GM18498 (cell line): ENCODE measurements at regions not wholly inside any gene's neighbourhood (a gene's known extent, or its start where the extent isn't known, plus 50 kb on each side); places are given as distances from the start of the nearest gene placed in this dataset.

Experiments used
- ATAC-seq: cut with Tn5 transposase; IDR thresholded peaks from one replicate; pipeline ENCODE4 v1.9.1; 2021; ENCODE audit warnings: mild to moderate bottlenecking, moderate library complexity; ENCODE audit not compliant: unreplicated experiment

DNA sequence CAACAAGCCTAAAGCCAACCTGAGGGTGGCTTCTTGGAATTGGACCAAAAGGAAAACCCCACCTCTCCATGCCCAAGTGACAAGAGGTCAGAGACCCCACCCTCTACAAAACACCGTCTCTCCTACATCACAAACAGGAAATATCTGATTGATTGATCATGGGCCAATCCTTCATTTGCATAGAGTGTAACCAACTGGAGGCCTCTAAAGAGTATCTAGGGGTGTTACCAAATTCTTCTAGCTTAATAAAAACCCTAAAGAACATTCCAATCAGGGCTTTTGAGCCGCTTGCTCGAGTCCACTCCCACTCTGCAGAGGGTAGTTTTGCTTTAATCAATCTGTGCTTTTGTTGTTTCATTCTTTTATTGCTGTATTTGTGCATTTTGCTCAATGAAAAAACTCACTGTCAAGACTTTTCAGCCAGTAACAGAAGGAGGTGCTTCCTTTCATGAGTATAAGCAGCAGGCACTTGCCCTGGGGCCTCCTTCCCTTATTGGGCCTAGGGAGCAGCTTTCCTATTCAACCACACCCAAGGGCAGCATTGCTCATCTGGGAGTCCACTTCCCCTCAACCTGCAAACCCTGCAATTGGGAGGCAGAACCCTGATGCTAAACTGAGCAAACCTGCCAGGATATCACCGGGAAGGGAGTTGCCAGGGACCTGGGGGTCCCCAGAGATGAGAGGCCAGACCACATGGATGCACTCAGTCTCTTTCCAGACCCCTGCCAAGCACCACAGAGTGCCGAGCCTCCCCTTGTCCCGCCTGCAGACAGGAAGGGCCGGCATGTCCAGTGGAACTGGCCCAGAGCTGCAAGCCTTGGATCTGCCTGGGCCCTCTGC lies 154.3 kb upstream of the VSTM2B start:
- ATAC-seq, result no peak

DNA sequence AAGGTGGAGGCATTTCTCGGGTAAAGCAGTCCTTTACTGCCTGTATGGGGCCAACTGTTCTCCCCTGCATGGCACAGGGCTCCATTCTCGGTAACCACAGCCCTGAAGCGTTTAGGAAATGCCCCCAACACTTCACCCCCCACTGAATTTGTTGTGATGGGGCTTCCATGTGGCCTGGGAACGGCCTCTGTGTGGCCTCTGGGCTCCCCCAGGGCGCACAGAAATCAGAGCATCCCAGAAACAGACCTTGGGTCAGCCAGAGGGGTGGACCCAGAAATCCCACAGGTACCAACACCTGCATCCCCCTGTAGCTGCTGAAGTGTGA lies 153.7 kb upstream of the VSTM2B start:
- no peak for ATAC-seq

DNA sequence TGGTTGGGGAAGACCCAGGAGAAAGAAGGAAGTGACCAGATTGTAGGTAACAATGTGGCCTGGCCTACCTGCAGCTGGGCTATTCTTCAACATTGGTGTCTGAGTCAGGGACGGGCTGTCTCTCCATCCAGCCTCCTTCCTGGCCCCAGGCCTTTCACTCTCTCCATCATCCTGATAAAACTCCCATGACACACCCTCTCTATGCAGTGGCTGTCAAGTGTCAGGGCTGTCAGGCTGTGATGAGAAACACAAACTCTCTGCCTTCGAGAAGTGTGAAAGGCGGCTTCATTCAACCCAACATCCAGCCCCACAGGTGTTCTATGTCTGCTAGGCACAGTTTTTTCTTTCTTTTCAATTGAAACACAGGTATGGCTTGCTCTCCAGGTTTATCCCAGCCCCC lies 153.3 kb upstream of the VSTM2B start:
- ATAC-seq, result no peak

DNA sequence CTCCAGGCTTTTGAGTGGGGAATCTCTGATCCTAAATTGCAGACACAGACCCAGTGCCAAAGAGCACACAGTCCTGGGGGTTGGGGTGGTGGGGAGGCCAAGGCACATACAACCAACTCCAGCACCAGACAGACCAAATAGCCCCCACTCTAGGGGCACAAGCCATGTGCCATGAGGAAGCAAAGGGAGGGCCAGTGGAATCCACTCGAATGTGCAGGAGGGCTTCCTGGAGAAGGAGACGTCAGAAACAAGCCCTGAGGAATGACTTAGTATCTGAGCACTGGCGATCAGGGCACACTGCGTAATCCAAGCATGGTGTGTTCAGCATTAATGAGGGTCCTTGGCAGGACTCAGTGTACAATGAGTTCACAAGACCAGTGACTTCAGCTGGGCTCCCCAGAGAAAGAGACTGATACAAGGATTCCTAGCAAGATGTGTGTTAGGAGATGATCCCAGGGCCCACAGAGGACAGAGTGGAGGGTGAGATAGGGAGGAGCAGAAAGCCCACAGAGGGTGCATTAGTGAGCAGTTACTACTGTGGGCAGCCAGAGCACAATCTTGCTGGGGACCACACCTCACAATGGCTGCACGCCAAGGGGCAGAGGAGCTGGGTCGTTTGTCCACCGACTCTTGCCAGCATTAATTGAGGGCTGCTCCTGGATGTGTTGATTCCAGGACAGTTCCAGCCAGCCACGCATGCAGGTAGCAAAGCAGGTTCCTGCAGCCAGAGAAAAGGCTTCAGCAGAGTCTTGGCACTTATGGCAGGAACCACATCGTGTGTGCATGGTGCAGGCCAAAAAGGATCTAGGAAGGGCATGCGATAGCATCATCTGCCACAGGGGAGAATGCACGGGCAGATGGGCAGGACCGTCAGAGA lies 152.6 kb upstream of the VSTM2B start:
- ATAC-seq, result no peak

DNA sequence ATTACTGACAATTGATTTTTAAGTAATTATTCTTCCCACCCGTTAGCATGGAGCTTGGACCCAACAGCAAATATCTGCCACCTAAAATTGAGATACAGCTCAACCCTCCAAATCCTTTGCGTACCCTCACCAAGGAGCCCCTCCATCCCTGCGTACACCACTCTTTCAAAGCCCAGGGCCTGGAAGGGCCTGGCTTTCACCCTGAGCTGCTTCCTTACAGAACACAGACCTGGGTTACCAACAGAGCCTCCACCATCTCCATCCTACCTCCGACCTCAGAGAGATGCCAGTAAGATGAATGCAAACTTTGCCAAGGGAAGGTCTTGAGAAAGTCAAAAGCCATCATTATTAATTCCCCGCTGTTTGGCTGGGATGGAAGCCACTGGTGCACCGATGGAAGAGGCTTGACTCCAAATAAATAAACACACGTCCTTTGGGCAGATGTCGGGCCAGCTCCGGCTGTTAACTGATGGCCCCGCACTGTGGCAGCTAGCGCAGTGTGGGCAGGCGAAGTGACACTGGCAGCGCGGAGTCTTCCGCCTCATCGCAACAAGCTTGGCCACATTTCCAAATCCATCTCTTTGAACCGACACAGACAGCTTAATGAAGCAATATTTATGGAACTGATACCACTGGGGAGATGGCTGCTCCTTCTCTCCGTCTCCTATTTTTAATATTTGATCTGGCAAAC lies 150.2 kb upstream of the VSTM2B start:
- ATAC-seq, result no peak

DNA sequence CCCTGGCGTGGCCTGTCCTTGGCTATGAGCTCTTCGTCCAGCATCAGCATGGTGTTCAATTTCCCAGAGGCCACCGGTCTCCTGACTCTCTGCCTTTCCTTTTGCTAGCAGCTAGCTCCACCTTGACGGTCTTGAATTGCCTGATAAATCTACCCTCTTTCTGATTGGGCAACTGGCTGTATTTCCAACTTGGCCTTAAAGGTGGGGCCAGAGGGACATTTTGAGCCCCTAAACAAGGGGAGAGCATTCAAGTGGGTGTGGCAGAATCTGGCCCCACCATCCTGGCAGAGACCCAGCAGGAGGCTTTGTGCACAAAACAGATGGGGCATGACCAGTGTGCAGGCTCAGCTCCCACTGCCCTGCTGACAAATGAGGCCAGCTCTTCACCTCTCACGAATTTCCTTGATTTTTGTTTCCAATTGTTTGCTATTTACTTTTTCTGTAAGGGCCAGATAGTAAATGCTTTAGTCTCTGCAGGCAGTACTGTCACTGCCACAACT lies 148.9 kb upstream of the VSTM2B start:
- ATAC-seq, result no peak

DNA sequence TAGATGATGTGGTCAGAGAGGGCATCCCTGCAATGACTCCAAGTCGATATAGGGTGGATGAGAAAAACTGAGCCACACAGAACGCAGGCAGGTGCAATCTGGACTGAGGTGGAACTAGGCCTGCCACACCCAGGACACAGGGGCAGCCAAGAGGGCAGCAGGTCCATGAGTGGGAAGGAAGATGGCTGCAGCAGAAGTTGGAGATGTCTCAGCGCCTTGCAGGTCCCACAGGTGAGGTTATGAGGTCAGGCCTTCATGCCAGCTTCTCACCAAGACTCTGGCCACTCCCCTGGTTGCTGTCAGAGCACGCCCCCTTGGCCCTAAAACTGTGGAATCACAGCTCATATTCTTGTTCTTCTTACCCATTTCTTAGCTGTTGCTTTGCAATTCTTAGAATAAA lies 147.7 kb upstream of the VSTM2B start:
- no peak for ATAC-seq

DNA sequence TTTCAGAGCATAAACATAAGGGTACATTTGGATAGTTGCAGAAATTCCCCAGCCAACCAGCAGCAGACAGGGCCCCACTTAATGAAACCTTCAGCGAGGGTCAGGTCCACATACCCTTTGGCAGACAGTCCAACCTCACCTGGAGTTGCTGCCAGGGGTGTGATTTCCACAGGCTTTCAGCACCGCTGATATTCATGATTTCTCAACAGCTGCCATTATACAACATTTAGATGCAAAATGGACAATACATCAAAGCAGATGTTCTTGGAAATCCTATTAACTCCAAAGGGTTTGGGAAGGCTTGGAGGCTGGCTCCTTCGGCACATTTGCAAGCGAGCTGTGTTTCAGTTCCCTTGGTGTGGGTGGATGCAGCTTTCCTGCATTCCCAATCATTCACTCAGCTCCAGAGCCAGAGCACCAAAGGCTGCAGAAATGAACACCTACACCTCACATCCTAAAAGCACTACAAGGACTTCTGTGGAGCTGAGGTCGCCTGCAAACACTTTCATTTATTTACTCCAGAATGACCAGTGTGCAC lies 147.2 kb upstream of the VSTM2B start:
- ATAC-seq, result no peak

DNA sequence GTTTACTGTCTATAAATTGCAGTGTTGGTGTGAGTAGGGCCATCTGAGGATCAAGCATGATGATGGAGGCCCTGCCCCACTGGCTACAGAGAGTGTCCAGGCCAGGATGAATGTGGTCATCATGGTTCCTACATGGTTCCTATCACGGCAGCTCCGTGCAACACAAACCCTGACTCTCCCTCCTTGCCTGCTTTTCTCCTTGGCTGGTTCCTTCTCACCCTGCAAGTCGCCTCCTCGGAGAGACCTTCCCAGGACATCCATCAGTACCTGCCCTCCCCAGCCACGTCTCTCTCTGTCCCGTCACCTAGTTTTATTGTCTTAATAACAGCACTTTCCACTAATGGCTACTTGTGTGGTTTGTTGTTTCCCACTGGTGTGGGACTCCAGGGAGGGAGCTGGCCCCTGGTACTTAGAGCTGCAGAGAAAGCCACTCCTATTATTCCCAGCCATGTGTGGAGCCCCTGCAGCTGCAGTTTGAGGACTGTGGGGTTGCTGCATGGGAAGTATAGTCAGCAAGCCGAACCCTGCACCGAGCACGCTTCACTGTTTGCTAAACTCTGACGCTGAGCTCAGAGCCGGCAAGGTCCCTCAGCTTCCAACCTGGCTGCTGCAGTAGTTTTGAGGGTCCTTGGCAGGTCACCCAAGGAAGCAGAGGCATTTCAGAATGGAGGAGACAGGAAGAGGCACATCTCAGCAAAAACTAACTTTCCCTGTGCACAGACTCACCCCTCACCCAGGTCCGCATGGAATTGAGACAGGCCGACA lies 146.4 kb upstream of the VSTM2B start:
- no peak for ATAC-seq

DNA sequence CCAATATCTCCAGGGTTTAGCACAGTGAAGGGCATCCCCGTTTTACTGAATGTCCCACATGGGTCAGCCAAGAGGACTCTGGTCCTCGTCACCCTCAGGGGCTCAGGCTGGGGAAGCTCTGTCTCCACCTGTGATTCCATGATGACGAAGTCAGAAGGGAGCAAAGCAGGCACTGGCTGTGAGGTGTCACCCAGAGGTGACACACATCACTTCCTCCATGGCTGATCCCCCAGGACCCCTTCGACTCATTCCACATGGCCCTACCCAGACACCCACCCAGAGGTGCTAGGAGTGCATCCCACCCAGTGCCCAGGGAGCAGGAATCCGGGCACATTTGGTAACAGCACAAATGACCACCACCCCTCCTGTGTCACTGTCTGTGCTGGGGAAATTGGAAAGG lies 145.2 kb upstream of the VSTM2B start:
- no peak for ATAC-seq

DNA sequence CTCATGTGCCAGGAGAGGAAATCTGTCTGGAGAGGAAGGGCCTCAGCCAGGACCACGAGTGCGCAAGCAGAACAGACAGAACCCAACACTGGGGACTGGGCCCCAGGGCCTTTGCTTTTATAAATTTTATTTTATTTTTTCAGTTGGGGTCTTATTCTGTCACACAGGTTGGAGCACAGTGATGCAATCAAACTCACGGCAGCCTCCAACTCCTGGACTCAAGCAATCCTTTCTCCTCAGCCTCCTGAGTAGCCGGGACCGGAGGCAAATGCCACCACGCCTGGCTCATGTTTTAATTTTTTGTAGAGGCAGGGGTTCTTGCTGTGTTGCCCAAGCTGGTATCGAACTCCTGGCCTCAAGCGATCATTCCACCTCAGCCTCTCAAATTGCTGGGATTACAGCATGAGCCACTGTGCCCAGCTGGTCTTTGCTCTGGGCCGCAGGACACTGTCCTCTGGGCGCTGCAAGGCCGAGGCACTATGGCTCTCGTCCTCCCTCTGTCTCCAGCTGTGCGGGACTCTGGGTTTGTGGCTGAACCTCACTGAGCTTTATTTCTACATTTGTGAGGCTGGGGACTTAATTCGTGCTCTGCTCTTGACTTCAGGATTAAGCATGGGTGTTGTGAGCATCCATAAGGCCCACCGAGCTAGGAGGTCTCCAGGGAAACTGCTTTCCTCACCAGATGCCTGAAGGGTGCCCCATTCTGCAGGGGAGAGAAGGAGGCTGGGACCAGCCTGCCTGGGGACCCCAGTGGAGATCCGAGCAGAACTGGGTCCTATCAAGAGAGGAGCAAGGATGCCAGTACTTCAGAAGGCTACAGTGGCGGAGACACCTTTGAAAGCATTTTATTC lies 144.2 kb upstream of the VSTM2B start:
- ATAC-seq, result no peak

DNA sequence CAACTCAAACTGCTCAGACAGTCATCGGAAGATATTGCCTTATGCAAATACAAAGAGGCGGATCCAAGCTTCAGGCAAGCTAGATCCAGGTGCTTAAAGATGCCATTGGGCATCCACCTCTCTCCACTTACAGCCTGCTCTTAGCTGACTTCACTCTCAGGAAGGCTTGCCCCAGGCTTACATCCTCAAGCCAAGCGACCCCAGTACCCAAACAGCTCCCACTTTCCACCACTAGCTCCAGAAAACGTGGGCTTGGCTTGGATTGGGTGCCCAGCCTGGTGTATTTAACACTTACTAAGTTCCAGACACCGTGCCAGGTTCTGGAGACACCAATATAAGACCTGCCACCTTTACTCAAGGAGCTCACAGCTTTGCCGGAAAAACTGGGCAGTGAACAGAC lies 142.1 kb upstream of the VSTM2B start:
- no peak for ATAC-seq

DNA sequence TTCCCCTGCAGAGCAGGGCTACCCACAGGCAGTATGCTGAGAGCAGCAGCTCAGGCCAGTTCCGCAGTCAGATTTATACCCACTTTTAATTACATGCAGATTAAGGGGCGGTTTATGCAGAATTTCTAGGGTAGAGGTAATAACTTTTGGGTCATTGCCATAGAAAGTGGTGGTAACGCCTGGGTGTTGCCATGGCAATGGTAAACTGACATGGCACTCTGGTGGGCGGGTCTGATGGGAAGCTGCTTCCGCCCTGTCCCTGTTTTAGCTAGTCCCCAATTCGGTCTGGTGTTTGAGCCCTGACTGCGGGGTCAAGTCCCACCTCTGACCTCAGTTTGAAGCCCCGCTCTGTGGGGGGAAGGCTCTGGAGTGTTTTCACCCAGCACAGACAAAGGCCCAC lies 141.1 kb upstream of the VSTM2B start:
- ATAC-seq, result no peak

DNA sequence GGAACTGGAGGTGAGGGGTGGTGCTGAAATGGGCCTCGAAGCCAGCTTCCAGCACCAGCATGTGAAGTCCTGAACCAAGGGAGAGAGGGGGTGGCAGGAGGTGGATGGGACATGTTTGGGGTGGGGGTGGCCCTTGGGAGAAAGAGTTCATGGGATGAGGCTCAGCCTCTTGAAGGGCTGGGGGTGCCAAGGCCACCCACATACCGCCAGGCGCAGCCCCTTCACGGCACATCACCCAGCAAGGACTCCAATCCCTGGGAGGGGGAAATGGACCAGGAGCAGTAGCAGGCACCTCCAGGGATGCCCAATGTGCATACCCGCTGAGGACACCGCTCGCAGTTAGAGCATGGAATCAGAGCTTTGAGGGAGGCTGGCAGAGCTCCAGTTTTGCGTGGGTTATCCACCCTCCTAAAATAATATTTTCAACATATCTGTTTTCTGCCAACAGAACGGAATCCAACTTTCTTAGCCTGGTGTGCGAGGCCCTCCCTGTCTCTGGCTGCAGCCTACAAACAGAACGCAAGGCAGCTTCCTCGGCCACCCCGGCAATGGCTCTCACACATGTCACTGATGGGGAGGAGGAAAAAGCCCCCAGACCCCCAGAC lies 140.5 kb upstream of the VSTM2B start:
- no peak for ATAC-seq

DNA sequence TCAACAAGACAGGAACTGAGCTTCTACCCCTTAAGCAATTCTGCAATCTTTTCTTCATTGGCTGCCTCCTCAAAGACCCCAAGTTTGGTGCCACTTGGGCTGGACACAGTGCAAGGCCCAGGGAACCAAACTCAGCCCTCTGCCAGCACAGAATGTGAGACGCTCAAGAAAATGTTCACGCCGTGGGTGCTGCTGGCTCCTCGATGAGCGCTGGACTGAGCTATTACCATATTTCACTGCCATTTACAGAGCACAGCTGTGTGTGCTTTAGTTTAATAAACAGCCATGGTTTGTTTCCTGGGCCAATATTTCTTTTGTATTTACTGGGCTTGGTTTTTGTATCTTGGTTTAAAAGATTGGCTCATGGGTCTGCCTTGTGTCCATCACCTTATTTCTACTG lies 138.8 kb upstream of the VSTM2B start:
- ATAC-seq, result no peak

DNA sequence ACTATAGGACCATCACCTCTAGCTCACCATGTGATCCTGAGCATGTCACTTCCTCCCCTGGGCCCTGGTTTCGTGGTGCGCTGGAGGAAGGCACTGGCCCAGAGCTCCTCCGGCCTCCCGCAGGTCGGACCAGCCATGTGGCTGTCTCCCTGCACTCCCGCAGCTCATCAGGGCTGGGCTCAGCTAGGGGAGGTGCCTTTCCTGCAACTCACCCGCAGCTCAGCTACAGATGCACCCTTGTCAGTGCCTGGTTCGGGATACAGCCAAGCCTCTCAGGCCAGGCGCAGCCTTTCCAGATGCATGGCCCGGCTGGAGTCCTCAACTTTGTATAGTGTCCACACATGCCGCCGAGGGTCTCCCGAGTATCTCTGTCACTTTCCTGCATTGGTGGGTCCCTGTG lies 138.2 kb upstream of the VSTM2B start:
- no peak for ATAC-seq

DNA sequence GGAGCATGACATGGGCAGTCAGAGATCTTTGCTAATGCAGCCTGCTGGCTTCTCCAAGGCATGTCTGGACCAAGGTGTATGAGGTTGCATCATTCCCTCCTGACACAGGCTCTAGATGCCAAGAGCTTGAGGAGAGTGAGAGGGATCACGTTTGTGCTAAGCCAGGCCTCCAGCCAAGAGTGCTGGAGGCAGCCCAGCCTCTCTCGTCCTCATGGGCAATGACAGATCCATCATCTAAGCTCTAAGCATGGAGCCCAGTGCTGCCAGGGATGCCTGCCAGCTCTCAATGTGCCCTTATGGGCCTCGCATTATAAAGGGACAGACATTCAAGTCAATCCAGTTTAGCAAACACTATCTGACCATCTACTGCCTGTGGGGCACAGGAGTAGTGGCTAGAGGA lies 136.3 kb upstream of the VSTM2B start:
- no peak for ATAC-seq

DNA sequence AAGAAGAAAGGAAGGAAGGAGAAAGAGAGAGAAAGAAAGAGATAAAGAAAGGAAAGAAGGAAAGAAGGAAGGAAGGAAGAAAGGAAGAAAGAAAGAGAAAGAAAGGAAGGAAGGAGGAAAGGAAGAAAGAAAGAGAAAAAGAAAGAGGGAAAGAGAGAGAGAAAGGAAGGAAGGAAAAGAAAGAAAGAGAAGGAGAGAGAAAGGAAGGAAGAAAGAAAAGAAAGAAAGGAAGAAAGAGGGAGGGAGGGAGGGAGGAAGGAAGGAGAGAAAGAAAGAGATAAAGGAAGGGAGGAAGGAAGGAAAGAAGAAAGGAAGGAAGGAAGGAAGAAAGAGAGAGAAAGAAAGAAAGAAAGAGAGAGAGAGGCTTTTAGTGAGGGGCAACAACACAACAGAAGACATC lies 135.1 kb upstream of the VSTM2B start:
- ATAC-seq, result no peak

DNA sequence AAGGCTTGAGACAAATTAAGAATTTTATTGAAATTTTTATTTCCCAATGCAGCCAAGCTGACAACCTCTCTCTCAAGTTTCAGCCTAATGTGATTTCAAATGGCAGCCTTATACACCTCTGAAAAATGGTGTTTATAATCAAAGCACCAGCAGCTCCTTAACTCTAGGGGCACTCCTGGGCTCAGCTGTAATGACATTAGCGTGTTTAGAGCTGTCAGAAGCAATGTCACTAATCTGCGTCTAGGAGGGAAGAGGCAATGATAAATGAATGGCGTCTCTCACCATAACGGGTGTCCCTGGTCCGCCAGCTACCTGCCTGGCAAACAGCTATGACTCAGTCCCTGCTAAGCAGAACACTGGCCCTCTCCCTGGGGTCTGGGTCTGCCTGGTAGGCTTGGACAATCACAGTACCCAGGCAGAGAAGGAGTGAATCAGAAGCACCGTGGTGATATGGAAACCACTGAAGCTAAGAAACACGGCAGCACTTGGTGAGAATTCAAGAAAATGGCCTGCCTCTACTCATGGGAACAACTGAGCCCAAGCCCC lies 131.8 kb upstream of the VSTM2B start:
- ATAC-seq, result no peak
